ENCODE measurements at regions not wholly inside any gene's neighbourhood (a gene's known extent, or its start where the extent isn't known, plus 50 kb on each side); places are given as distances from the start of the nearest gene placed in this dataset.

GRCh38 chr18:51833850-51834249 is 506.1 kb upstream of the DCC start:
- Histone ChIP-seq H3K9me3 (ENCODE audit: low read depth) (no peaks in the 10 kb centered on the region), H3K27me3 (no peaks in the 10 kb centered on the region), H3K36me3 (no peaks in the 10 kb centered on the region), H3K79me2 (ENCODE audit: low read depth) (no peaks in the 10 kb centered on the region), H3K4me3 (no peak overlapping the region), H2AFZ (replicated peaks) (peak overlapping the region; percentile 1), H3K4me1 (no peaks in the 10 kb centered on the region), H3K4me2 (no peak overlapping the region), H3K27ac (no peak overlapping the region), H3K9ac (no peak overlapping the region), H3F3A (ENCODE audit: low read depth) (no peaks in the 10 kb centered on the region), H4K20me1 (ENCODE audit: low read depth) (no peaks in the 10 kb centered on the region)
- Mint-ChIP-seq H3K4me1 (peaks cover 5% of the 10 kb centered on the region), H3K27me3 (ENCODE audit: insufficient read depth, low read depth) (no peaks in the 10 kb centered on the region), H3K36me3 (no peaks in the 10 kb centered on the region), H3K9me3 (peaks cover 8% of the 10 kb centered on the region), H3K27ac (no peak overlapping the region), H3K4me3 (no peak overlapping the region)
- DNase-seq (ENCODE audit: low spot score) = no peak
- no peak for TF ChIP-seq EZH2phosphoT487 (IDR thresholded peaks at IDR 0.05)
- TF ChIP-seq EZH2 (IDR thresholded peaks at IDR 0.05) = no peak
- no peak for TF ChIP-seq CTCF (IDR thresholded peaks at IDR 0.05)

GRCh38 chr18:51848702-51849101 is 491.3 kb upstream of the DCC start:
- Histone ChIP-seq H3K9me3 (ENCODE audit: low read depth) (no peaks in the 10 kb centered on the region), H3K27ac (no peak overlapping the region), H3K4me1 (no peaks in the 10 kb centered on the region), H3K27me3 (no peaks in the 10 kb centered on the region), H3K4me2 (no peak overlapping the region), H3K4me3 (no peak overlapping the region), H3F3A (ENCODE audit: low read depth) (no peaks in the 10 kb centered on the region), H3K9ac (no peak overlapping the region), H2AFZ (replicated peaks) (no peak overlapping the region), H3K79me2 (ENCODE audit: low read depth) (no peaks in the 10 kb centered on the region), H3K36me3 (no peaks in the 10 kb centered on the region), H4K20me1 (ENCODE audit: low read depth) (no peaks in the 10 kb centered on the region)
- Mint-ChIP-seq H3K4me3 (no peak overlapping the region), H3K36me3 (no peaks in the 10 kb centered on the region), H3K9me3 (peaks cover 5% of the 10 kb centered on the region), H3K4me1 (peaks cover 11% of the 10 kb centered on the region), H3K27me3 (ENCODE audit: insufficient read depth, low read depth) (no peaks in the 10 kb centered on the region), H3K27ac (no peak overlapping the region)
- DNase-seq (ENCODE audit: low spot score) = no peak
- TF ChIP-seq EZH2phosphoT487 (IDR thresholded peaks at IDR 0.05) (no peak), CTCF (IDR thresholded peaks at IDR 0.05) (no peak)

- no peaks in the 10 kb centered on the region for H3K9me3 ChIP-seq (ENCODE audit: low read depth)
- no peak overlapping the region for H3K27ac ChIP-seq
- H3K9ac ChIP-seq = no peak overlapping the region
- H3K9me3 Mint-ChIP-seq = no peaks in the 10 kb centered on the region
- no peaks in the 10 kb centered on the region for H3K4me1 ChIP-seq
- DNase-seq (ENCODE audit: low spot score) = no peak
- no peak overlapping the region for H3K4me2 ChIP-seq
- TF ChIP-seq EZH2 (IDR thresholded peaks at IDR 0.05) (no peak), EZH2phosphoT487 (IDR thresholded peaks at IDR 0.05) (no peak), CTCF (IDR thresholded peaks at IDR 0.05) (no peak)
- H3F3A ChIP-seq (ENCODE audit: low read depth) = no peaks in the 10 kb centered on the region
- no peaks in the 10 kb centered on the region for H3K36me3 Mint-ChIP-seq
- H3K4me1 Mint-ChIP-seq = peaks cover 20% of the 10 kb centered on the region
- H4K20me1 ChIP-seq (ENCODE audit: low read depth) = no peaks in the 10 kb centered on the region
- no peak overlapping the region for H3K4me3 Mint-ChIP-seq
- no peak overlapping the region for H3K27ac Mint-ChIP-seq
- H3K27me3 Mint-ChIP-seq (ENCODE audit: insufficient read depth, low read depth) = peaks cover 5% of the 10 kb centered on the region
- no peaks in the 10 kb centered on the region for H3K27me3 ChIP-seq
- H3K36me3 ChIP-seq = no peaks in the 10 kb centered on the region
- no peaks in the 10 kb centered on the region for H3K79me2 ChIP-seq (ENCODE audit: low read depth)
- H2AFZ ChIP-seq (replicated peaks) = no peak overlapping the region
- no peak overlapping the region for H3K4me3 ChIP-seq
Measured at GRCh38 chr18:51852681-51853080, 487.3 kb upstream of the DCC start.

- no peak for DNase-seq (ENCODE audit: low spot score)
- Mint-ChIP-seq H3K36me3 (no peaks in the 10 kb centered on the region), H3K27me3 (ENCODE audit: insufficient read depth, low read depth) (peaks cover 5% of the 10 kb centered on the region), H3K4me3 (no peak overlapping the region), H3K4me1 (peaks cover 12% of the 10 kb centered on the region), H3K27ac (no peak overlapping the region), H3K9me3 (peaks cover under 1% of the 10 kb centered on the region)
- Histone ChIP-seq H4K20me1 (ENCODE audit: low read depth) (no peaks in the 10 kb centered on the region), H3K27ac (no peak overlapping the region), H3K4me3 (no peak overlapping the region), H3K9ac (no peak overlapping the region), H3K4me2 (no peak overlapping the region), H3K9me3 (ENCODE audit: low read depth) (no peaks in the 10 kb centered on the region), H2AFZ (replicated peaks) (no peak overlapping the region), H3F3A (ENCODE audit: low read depth) (no peaks in the 10 kb centered on the region), H3K79me2 (ENCODE audit: low read depth) (no peaks in the 10 kb centered on the region), H3K4me1 (no peaks in the 10 kb centered on the region), H3K36me3 (no peaks in the 10 kb centered on the region), H3K27me3 (no peaks in the 10 kb centered on the region)
- TF ChIP-seq CTCF (IDR thresholded peaks at IDR 0.05) (no peak), EZH2 (IDR thresholded peaks at IDR 0.05) (no peak), EZH2phosphoT487 (IDR thresholded peaks at IDR 0.05) (no peak)
Measured at GRCh38 chr18:51857989-51858388, 482.0 kb upstream of the DCC start.

Measured in neural progenitor cell (in vitro differentiated cells).